ENCODE measurements at regions not wholly inside any gene's neighbourhood (a gene's known extent, or its start where the extent isn't known, plus 50 kb on each side); places are given as distances from the start of the nearest gene placed in this dataset.

- Histone ChIP-seq H3K4me3 (ENCODE audit: extremely low read depth in 1 of 4, insufficient read depth in 2 of 4, low read depth in 3 of 4, low read length in 4 of 4) (no peak overlapping the region), H2AFZ (ENCODE audit: low read length) (no peak overlapping the region), H3K9me3 (ENCODE audit: insufficient read depth in 2 of 2, low read depth in 1 of 2, low read length in 1 of 2) (peaks cover 67 to 93% of the 10 kb centered on the region in 2 experiments), H2BK120ac (replicated peaks; ENCODE audit: low read depth, low read length) (no peak overlapping the region), H3K18ac (ENCODE audit: extremely low read depth, low read length) (no peak overlapping the region), H3K79me1 (ENCODE audit: low read depth, low read length) (no peaks in the 10 kb centered on the region), H3K14ac (ENCODE audit: insufficient read length) (no peak overlapping the region), H2AK5ac (ENCODE audit: low read depth, low read length) (no peak overlapping the region), H3K4me2 (ENCODE audit: insufficient read depth in 1 of 2, low read depth in 2 of 2, low read length in 2 of 2) (no peak overlapping the region), H2BK12ac (ENCODE audit: low read depth, low read length) (no peak overlapping the region), H3K9ac (replicated peaks in 1 of 4; ENCODE audit: extremely low read depth in 1 of 4, low read depth in 3 of 4, low read length in 3 of 4) (no peak overlapping the region), H4K8ac (ENCODE audit: extremely low read depth, insufficient read depth, low read length) (no peak overlapping the region), H4K5ac (ENCODE audit: insufficient read length, low read depth, low read length) (no peak overlapping the region), H3K36me3 (ENCODE audit: control insufficient read depth in 2 of 4, insufficient read depth in 4 of 4, low read length in 3 of 4) (no peaks in the 10 kb centered on the region; a peak in 1 of 8 replicates), H4K91ac (replicated peaks; ENCODE audit: insufficient read length, low read length) (no peak overlapping the region), H2BK15ac (ENCODE audit: low read length) (no peak overlapping the region), H2BK5ac (ENCODE audit: low read depth, low read length) (no peak overlapping the region), H3K27me3 (replicated peaks in 1 of 4; ENCODE audit: control insufficient read depth in 3 of 4, extremely low read depth in 1 of 4, insufficient read depth in 3 of 4, low read length in 3 of 4) (no peaks in the 10 kb centered on the region), H3K56ac (replicated peaks; ENCODE audit: insufficient read length, low read depth, low read length) (no peak overlapping the region), H3K23me2 (ENCODE audit: low read depth, low read length) (no peaks in the 10 kb centered on the region; the same call in 1 of the 2 replicates), H3K4ac (replicated peaks; ENCODE audit: insufficient read length, low read depth, low read length) (no peak overlapping the region), H3K23ac (ENCODE audit: insufficient read length) (no peak overlapping the region), H3K27ac (ENCODE audit: low read depth, low read length) (no peak overlapping the region), H3K79me2 (ENCODE audit: control insufficient read depth in 1 of 2, insufficient read depth in 2 of 2, low read length in 2 of 2) (no peaks in the 10 kb centered on the region), H4K20me1 (replicated peaks in 1 of 2; ENCODE audit: control insufficient read depth in 1 of 2, insufficient read depth in 2 of 2, low read length in 2 of 2) (no peaks in the 10 kb centered on the region), H3K4me1 (replicated peaks in 1 of 4; ENCODE audit: control insufficient read depth in 3 of 4, insufficient read depth in 4 of 4, low read length in 3 of 4) (no peaks in the 10 kb centered on the region), H2BK20ac (ENCODE audit: low read length) (no peak overlapping the region)
- CTCF ChIA-PET (ENCODE audit: partially characterized antibody) = no interaction called here
- WGBS, 2 experiments (ENCODE audit: extremely low coverage in 1 of 2, insufficient coverage in 1 of 2, insufficient read length in 1 of 2, insufficient replicate concordance in 2 of 2, low coverage in 1 of 2, low lambda C conversion rate in 2 of 2, missing lambda C conversion rate in 1 of 2) = 76% methylated on average over 1 of the region's 1 CpG; no CpG with 5 or more reads in 1 of the 2 experiments
- FAIRE-seq = no peak
- POLR2A ChIA-PET (ENCODE audit: partially characterized antibody) = no interaction called here
- no peak for DNase-seq (ENCODE audit: low read depth in 1 of 2, low spot score in 2 of 2)
- no peak for TF ChIP-seq POLR2AphosphoS5 (IDR thresholded peaks at IDR 0.05; ENCODE audit: low read depth, low read length)
Measured at GRCh38 chr7:56213574-56213973, 97.4 kb upstream of the NUPR2 start.

Measured in H1 (cell line).